ENCODE measurements at regions not wholly inside any gene's neighbourhood (a gene's known extent, or its start where the extent isn't known, plus 50 kb on each side); places are given as distances from the start of the nearest gene placed in this dataset.

- no peak for DNase-seq
Observed at GRCh38 chr12:97097734-97098133, 190.7 kb downstream of the NEDD1 start.

- no peak for DNase-seq
Observed at GRCh38 chr12:97109441-97109840, 202.4 kb downstream of the NEDD1 start.

- no peak for DNase-seq
Observed at GRCh38 chr12:97112136-97112535, 205.1 kb downstream of the NEDD1 start.

GRCh38 chr12:97118796-97119375 is 211.8 kb downstream of the NEDD1 start:
- DNase-seq, result no peak

GRCh38 chr12:97127061-97127460 is 220.0 kb downstream of the NEDD1 start:
- no peak for DNase-seq

GRCh38 chr12:97131220-97131981 is 224.3 kb downstream of the NEDD1 start:
- no peak for DNase-seq

GRCh38 chr12:97132270-97132669 is 225.2 kb downstream of the NEDD1 start:
- no peak for DNase-seq

- DNase-seq, result no peak
Observed at GRCh38 chr12:97134495-97134894, 227.4 kb downstream of the NEDD1 start.

GRCh38 chr12:97140355-97140754 is 233.3 kb downstream of the NEDD1 start:
- no peak for DNase-seq

GRCh38 chr12:97142737-97143410 is 235.8 kb downstream of the NEDD1 start:
- DNase-seq, result no peak

- peak; percentile 38 to 62 for DNase-seq
Observed at GRCh38 chr12:97148941-97149559, 242.0 kb downstream of the NEDD1 start.

GRCh38 chr12:97151481-97151880 is 244.4 kb downstream of the NEDD1 start:
- DNase-seq, result no peak

GRCh38 chr12:97159377-97159776 is 252.3 kb downstream of the NEDD1 start:
- DNase-seq, result no peak

GRCh38 chr12:97160277-97160676 is 253.2 kb downstream of the NEDD1 start:
- no peak for DNase-seq

GRCh38 chr12:97162173-97162572 is 255.1 kb downstream of the NEDD1 start:
- DNase-seq, result no peak

GRCh38 chr12:97164936-97165335 is 257.9 kb downstream of the NEDD1 start:
- DNase-seq, result no peak

GRCh38 chr12:97167598-97167997 is 260.5 kb downstream of the NEDD1 start:
- DNase-seq, result no peak

- DNase-seq, result no peak
Observed at GRCh38 chr12:97168804-97169203, 261.7 kb downstream of the NEDD1 start.

- no peak for DNase-seq
Observed at GRCh38 chr12:97169889-97170567, 263.0 kb downstream of the NEDD1 start.

- DNase-seq, result no peak
Observed at GRCh38 chr12:97173688-97174410, 266.8 kb downstream of the NEDD1 start.

- DNase-seq, result no peak
Observed at GRCh38 chr12:97177481-97177880, 270.4 kb downstream of the NEDD1 start.

- no peak for DNase-seq
Observed at GRCh38 chr12:97181571-97182265, 274.7 kb downstream of the NEDD1 start.
